Uterus (tissue), 2 donors: ENCODE measurements at regions not wholly inside any gene's neighbourhood (a gene's known extent, or its start where the extent isn't known, plus 50 kb on each side); places are given as distances from the start of the nearest gene placed in this dataset.

Experiments used
- POLR2A ChIP-seq, 2 donors: fragments of 450-650 bp; IDR thresholded peaks; one replicate each; pipeline ENCODE4 v1.6.1; 2016; ENCODE audit warnings: antibody characterized with exemption in 2 of 2, mild to moderate bottlenecking in 1 of 2, moderate library complexity in 1 of 2
- TF ChIP-seq, protein P1 (sequence below), 4 experiments: fragments of 200-600 bp in 2 of 4; fragments of 450-650 bp in 2 of 4; sonication (generic) in 2 of 4; IDR thresholded peaks; one replicate each; pipeline ENCODE4 v1.5.1; 2016 to 2019; ENCODE audit warnings: antibody characterized with exemption in 4 of 4, mild to moderate bottlenecking in 2 of 4, moderate library complexity in 1 of 4

DNA sequence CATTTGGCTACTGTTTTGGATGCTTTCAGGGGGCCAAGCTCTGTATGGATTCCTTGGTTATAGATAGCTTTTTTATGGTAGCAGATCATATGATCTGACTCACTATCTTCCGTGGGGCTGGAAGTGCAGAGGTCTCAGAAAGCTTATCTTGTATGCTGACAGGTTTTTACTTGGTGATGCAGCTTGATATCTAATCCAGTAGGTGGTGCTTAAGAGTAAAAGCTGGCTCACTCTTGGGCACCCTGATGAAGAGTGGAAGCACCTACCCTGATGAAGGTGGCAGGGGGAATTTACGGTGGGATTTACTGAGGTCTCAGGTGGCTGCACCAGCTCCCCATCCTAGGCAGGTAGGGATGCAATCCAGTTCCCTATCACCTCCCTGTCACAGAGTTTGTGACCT is 151.2 kb downstream of the PTBP2 start:
- TF ChIP-seq, protein P1, sequence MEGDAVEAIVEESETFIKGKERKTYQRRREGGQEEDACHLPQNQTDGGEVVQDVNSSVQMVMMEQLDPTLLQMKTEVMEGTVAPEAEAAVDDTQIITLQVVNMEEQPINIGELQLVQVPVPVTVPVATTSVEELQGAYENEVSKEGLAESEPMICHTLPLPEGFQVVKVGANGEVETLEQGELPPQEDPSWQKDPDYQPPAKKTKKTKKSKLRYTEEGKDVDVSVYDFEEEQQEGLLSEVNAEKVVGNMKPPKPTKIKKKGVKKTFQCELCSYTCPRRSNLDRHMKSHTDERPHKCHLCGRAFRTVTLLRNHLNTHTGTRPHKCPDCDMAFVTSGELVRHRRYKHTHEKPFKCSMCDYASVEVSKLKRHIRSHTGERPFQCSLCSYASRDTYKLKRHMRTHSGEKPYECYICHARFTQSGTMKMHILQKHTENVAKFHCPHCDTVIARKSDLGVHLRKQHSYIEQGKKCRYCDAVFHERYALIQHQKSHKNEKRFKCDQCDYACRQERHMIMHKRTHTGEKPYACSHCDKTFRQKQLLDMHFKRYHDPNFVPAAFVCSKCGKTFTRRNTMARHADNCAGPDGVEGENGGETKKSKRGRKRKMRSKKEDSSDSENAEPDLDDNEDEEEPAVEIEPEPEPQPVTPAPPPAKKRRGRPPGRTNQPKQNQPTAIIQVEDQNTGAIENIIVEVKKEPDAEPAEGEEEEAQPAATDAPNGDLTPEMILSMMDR (IDR thresholded peaks at IDR 0.05): no peak
- no peak for TF ChIP-seq POLR2A (IDR thresholded peaks at IDR 0.05)
